Adipocyte (in vitro differentiated cells): ENCODE measurements at regions not wholly inside any gene's neighbourhood (a gene's known extent, or its start where the extent isn't known, plus 50 kb on each side); places are given as distances from the start of the nearest gene placed in this dataset.

Experiments used
- DNase-seq: peaks from one replicate; pipeline ENCODE4 v3.0.0-alpha.2; 2015; ENCODE audit warnings: low read depth
- H3K27me3 ChIP-seq: replicated peaks from 2 replicates; pipeline ENCODE4 v1.7.0; 2013; ENCODE audit warnings: mild to moderate bottlenecking, low read length, moderate library complexity; ENCODE audit not compliant: control insufficient read depth, insufficient read depth
- H3K36me3 ChIP-seq: 2 replicates; pipeline ENCODE4 v1.7.0; 2013; ENCODE audit warnings: low read length, mild to moderate bottlenecking, moderate library complexity; ENCODE audit not compliant: control insufficient read depth, insufficient read depth, severe bottlenecking
- H3K4me1 ChIP-seq: 2 replicates; pipeline ENCODE4 v1.7.0; 2013; ENCODE audit warnings: mild to moderate bottlenecking, low read length, moderate library complexity; ENCODE audit not compliant: control insufficient read depth, insufficient read depth
- H3K4me3 ChIP-seq: 2 replicates; pipeline ENCODE4 v1.7.0; 2013; ENCODE audit warnings: mild to moderate bottlenecking, low read length, moderate library complexity
- H3K9ac ChIP-seq: 2 replicates; pipeline ENCODE4 v1.7.0; 2013; ENCODE audit warnings: mild to moderate bottlenecking, low read length, moderate library complexity
- H3K9me3 ChIP-seq: 2 replicates; pipeline ENCODE4 v1.7.0; 2013; ENCODE audit warnings: mild to moderate bottlenecking, low read length, moderate library complexity; ENCODE audit not compliant: control insufficient read depth

DNA sequence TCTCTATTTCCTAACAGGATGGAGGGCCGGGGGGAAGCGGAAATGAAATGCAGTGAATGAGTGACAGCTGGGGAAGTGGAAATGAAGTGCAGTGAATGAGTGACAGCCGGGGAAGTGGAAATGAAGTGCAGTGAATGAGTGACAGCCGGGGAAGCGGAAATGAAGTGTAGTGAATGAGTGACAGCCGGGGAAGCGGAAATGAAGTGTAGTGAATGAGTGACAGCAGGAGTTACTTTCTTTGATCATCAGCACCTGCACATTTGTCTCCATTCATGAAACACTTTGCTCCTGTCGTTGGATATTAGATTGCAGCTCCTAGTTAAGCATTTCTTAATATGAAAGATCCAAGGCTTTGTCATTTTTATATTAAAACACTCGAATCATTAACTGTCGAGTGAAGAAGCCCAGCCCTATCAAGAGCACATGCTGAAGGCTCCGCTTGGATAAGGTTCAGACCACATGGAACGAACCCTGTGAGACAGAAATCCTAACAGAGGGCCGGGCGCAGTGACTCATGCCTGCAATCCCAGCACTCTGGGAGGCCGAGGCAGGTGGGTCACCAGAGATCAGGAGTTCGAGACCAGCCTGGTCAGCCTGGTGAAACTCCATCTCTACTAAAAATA is 406.0 kb upstream of the ADARB2 start:
- Histone ChIP-seq H3K4me3 (no peak overlapping the region), H3K36me3 (no peaks in the 10 kb centered on the region), H3K4me1 (no peaks in the 10 kb centered on the region), H3K9me3 (no peaks in the 10 kb centered on the region), H3K27me3 (no peaks in the 10 kb centered on the region), H3K9ac (no peak overlapping the region)
- no peak for DNase-seq

DNA sequence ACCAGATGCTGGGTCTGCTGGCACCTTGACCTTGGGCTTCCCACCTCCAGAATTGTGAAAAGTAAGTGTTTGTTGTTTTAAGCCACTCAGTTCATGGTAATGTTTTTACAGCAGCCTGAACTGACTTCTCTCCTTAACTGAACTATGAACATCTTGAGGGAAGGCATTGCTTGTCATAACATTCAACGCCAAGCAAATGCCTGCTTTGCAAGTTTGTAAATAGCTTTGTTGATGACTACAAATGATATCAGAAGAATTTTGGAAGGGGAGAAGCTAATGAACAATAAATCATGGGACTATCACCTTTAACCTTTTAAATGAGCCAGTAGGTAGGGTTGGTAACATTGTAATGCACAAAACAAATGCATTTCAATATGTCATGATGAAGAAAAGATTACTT is 402.4 kb upstream of the ADARB2 start:
- no peaks in the 10 kb centered on the region for H3K4me1 ChIP-seq
- DNase-seq: no peak
- H3K9me3 ChIP-seq: no peaks in the 10 kb centered on the region
- no peaks in the 10 kb centered on the region for H3K27me3 ChIP-seq
- no peak overlapping the region for H3K4me3 ChIP-seq
- no peaks in the 10 kb centered on the region for H3K36me3 ChIP-seq
- H3K9ac ChIP-seq: no peak overlapping the region

DNA sequence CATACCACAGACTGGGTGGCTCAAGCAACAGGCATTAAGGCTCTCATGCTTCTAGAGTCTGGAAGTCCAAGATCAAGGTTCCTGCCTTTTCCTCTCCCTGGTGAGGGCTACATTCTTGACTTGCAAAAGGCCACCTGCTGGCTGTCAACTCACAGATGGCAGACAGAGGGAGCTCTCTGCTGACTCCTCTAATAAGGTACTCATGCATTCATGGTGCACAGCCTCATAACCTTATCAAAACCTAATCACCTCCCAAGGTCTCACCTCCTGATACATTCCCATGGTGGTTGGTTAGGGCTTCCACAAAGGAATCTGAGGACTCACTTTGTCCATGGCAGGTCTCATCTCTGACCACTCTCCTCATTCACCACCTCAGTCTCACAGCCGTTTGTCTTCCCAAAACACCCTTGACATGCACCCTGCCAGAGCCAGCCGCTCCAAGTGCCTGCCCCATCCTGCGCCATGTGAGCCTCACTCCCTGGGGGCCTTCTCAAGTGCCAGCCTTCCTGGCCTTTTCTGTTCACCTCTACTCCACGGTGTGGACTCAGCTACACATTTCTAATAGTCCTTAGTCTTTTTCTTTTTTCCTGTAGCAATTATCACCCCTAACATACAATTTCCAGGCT is 400.3 kb upstream of the ADARB2 start:
- H3K9ac ChIP-seq: no peak overlapping the region
- no peaks in the 10 kb centered on the region for H3K9me3 ChIP-seq
- H3K4me1 ChIP-seq: no peaks in the 10 kb centered on the region
- H3K36me3 ChIP-seq: no peaks in the 10 kb centered on the region
- no peaks in the 10 kb centered on the region for H3K27me3 ChIP-seq
- DNase-seq: no peak
- H3K4me3 ChIP-seq: no peak overlapping the region

DNA sequence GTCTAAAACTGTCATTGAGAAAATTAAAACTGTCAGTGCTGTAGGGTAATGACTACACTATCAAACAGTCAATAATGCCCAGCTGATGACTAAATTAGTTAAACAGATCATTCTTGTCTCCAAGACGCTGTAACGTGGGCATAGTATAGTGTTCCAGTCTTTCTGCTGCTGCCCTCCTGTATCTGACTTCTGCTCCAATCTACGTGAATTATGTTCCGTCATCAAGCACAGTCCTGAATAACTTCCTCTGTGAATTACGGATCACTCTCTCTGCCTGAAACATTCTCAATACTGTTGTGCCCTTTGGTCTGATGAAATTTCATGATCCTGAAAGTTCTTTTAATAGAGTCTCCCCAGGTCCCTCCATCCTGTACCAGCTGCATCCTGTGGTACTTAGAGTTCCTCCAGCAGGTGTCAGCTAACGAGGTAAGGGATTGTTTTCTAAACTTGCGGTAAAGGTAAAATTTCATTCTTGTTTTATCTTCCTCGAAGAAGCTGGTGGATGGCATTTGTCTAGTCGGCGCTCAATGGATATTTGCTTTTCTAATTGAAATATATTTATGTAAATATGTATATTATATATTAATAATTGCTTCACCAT is 393.5 kb upstream of the ADARB2 start:
- Histone ChIP-seq H3K27me3 (no peaks in the 10 kb centered on the region), H3K4me3 (no peak overlapping the region)

DNA sequence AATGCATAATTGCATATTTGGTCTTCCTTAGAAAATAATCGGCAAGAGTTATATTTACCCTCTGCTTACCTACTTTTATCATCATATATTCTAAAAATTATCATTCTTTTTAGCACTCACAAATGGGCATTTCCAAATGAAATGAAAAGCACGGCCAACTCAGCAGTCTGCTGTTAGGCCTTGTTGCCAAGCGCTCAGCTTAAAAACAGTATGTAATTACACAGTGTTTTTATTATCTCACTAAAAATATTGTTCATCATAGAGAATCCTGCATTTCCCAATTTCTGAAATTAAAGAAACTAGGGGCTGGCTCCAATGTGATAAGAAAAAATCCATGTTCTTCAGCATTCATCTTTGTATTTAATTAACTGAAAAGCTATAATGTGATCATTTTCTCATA is 391.7 kb upstream of the ADARB2 start:
- no peaks in the 10 kb centered on the region for H3K4me1 ChIP-seq
- no peak overlapping the region for H3K9ac ChIP-seq
- H3K4me3 ChIP-seq: no peak overlapping the region
- H3K27me3 ChIP-seq: no peaks in the 10 kb centered on the region
- H3K36me3 ChIP-seq: no peaks in the 10 kb centered on the region
- no peak for DNase-seq
- no peaks in the 10 kb centered on the region for H3K9me3 ChIP-seq

More for the DNA sequence above, 393.5 kb upstream of the ADARB2 start:
- no peaks in the 10 kb centered on the region for H3K4me1 ChIP-seq
- no peaks in the 10 kb centered on the region for H3K36me3 ChIP-seq
- DNase-seq: no peak
- H3K9ac ChIP-seq: no peak overlapping the region
- no peaks in the 10 kb centered on the region for H3K9me3 ChIP-seq

DNA sequence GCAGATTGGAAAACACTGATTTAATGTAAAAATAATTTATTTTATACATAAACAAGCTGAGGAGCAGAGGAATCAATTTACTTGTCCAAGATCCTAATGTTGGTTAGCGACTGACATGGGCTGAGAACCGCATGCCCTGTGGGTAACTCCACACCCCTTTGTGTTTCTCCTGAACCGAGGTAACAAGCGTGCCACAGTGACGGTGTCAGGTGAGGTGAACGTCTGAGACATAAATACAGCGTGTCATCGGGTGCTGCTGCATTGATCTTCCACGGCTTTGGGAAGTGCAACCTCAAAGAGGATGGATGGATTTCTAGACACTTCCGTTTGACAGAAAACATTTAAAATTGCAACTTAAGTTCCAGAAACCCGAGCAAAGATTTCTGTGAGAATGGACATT is 386.8 kb upstream of the ADARB2 start:
- Histone ChIP-seq H3K9me3 (no peaks in the 10 kb centered on the region), H3K4me1 (no peaks in the 10 kb centered on the region), H3K27me3 (no peaks in the 10 kb centered on the region), H3K9ac (no peak overlapping the region), H3K36me3 (no peaks in the 10 kb centered on the region), H3K4me3 (no peak overlapping the region)
- no peak for DNase-seq

DNA sequence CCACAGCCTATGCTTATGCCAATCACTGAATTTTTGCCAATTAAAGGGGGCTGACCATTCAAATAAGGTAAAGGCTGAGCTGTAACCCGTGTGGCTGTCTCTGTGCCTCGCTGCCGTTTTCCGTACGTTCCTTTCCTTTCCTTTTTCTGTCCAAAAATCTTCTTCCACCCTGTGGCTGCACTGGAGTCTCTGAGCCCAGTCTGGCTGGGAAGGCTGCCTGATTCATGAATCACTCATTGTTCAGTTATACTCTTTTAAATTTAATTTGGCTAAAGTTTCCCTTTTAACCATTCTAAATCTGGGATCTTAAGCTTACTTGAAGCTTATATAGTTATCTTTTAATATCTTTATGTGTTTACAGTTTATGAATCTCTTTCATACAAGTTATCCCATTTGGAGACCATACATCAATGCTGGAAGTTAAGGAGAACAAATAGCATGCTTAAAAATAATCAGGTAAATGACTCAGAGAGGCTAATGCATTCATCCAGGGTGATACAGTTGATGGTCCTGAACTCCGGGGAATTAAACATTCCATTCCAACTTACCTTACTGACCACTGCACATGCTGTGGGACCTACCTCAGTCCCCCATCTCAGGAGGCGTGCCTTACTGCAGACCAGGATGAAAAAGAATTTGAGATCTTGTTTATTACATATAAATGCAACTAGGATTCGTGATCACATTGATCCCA is 385.3 kb upstream of the ADARB2 start:
- Histone ChIP-seq H3K27me3 (no peaks in the 10 kb centered on the region), H3K36me3 (no peaks in the 10 kb centered on the region), H3K4me1 (no peaks in the 10 kb centered on the region), H3K9ac (no peak overlapping the region), H3K9me3 (no peaks in the 10 kb centered on the region), H3K4me3 (no peak overlapping the region)
- DNase-seq: no peak

DNA sequence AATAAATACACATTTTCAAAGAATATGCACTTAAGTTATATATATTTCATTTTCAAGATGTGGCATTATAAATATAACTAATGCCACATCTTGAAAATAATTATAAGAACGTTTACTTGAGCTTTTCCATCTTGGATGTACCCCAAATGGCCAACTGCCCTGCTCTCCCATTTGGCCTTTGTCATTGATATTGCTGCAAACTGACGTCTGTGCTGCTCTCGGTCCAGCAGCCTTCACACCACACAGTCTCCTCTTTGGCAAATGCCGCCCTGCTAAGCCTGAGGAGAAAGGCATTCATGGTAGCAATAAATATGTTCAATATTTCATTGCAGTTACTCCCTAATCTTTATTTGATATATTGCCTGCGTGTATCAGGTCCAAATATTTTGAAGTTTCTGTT is 384.6 kb upstream of the ADARB2 start:
- H3K4me1 ChIP-seq: no peaks in the 10 kb centered on the region
- H3K9ac ChIP-seq: no peak overlapping the region
- no peak overlapping the region for H3K4me3 ChIP-seq
- no peaks in the 10 kb centered on the region for H3K27me3 ChIP-seq
- no peaks in the 10 kb centered on the region for H3K9me3 ChIP-seq
- no peak for DNase-seq
- H3K36me3 ChIP-seq: no peaks in the 10 kb centered on the region

DNA sequence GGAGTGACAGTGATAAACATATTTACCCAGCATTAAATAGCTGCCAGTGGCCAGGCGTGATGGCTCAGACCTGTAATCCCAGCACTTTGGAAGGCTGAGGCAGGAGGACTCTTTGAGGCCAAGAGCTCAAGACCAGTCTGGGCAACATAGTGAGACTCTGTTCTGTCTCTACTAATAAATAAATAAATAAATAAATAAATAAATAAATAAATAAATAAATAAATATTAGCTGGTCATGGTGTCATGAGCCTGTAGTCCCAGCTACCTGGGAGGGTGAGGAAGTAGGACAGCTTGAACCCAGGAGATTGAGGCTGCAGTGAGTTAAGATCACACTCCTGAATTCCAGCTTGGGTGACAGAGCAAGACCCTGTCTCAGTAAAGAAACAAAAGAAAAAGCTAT is 384.0 kb upstream of the ADARB2 start:
- Histone ChIP-seq H3K9me3 (no peaks in the 10 kb centered on the region), H3K36me3 (no peaks in the 10 kb centered on the region), H3K9ac (no peak overlapping the region), H3K27me3 (no peaks in the 10 kb centered on the region), H3K4me3 (no peak overlapping the region), H3K4me1 (no peaks in the 10 kb centered on the region)
- no peak for DNase-seq

DNA sequence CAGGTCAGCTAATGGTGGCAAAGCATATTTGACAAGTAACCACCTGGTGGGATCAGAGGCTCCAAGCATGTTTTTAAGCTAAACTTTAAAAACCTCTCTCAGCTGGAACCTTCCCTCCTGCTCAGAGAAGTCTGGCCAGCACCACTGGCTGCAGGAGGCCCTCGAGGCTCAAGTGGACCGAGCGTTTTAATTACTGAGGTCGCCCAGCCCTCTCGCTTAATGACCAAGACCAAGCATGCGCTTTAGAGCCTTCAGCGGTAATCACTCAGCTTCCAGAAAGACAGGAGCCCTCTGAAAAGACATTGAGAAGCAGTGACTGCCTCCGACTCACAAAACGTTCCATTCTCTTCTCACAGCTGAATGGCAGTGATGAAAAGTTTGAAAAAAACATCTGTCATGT is 383.4 kb upstream of the ADARB2 start:
- H3K4me1 ChIP-seq: no peaks in the 10 kb centered on the region
- no peak overlapping the region for H3K4me3 ChIP-seq
- H3K9ac ChIP-seq: no peak overlapping the region
- no peaks in the 10 kb centered on the region for H3K36me3 ChIP-seq
- no peak for DNase-seq
- no peaks in the 10 kb centered on the region for H3K9me3 ChIP-seq
- no peaks in the 10 kb centered on the region for H3K27me3 ChIP-seq

DNA sequence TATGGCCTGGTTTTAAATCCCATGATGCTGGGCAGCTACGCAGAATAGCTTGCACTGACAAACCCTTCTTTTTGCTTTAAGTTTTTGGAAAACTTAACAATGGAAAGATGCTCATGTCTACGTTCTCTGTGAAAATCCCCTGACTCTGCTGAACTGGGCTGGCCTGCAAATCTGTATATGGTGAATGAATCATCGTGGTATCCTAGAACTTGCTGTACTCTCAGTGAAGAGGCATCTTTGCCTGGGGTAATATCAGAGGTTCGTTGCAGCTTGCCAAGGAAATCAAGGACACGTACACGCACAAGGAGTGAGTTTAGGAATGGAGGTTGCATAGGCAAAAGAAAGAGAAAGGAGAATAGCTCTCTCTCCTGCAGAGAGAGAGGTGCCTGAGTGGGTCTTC is 382.0 kb upstream of the ADARB2 start:
- DNase-seq: no peak
- Histone ChIP-seq H3K9me3 (no peaks in the 10 kb centered on the region), H3K4me1 (no peaks in the 10 kb centered on the region), H3K36me3 (no peaks in the 10 kb centered on the region), H3K9ac (no peak overlapping the region), H3K27me3 (no peaks in the 10 kb centered on the region), H3K4me3 (no peak overlapping the region)
